HG03095 (cell line): ENCODE measurements at regions not wholly inside any gene's neighbourhood (a gene's known extent, or its start where the extent isn't known, plus 50 kb on each side); places are given as distances from the start of the nearest gene placed in this dataset.

ENCODE experiments used
- ATAC-seq: cut with Tn5 transposase; IDR thresholded peaks from one replicate; pipeline ENCODE4 v1.9.1; 2021; ENCODE audit warnings: moderate library complexity; ENCODE audit not compliant: unreplicated experiment

DNA sequence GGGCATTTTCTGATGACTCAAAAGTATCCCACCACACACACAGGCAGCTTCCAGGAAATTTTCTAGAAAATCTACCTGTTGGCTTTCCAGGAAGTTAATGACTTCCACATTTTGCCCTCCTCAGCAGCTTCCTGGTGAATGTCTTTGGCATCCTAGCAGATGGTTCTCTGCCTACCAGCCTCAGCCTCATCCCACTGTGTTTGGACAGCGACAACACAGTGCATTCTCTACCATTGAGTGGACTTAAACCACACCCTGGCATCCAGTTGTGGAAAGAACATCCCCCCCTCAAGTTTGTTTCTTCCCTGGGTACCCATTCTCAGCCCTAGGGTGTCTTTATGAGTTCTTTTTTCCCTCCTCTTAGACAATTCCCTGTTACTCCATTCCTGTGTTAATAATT, 50.8 kb upstream of the GADL1 start:
- ATAC-seq: no peak

DNA sequence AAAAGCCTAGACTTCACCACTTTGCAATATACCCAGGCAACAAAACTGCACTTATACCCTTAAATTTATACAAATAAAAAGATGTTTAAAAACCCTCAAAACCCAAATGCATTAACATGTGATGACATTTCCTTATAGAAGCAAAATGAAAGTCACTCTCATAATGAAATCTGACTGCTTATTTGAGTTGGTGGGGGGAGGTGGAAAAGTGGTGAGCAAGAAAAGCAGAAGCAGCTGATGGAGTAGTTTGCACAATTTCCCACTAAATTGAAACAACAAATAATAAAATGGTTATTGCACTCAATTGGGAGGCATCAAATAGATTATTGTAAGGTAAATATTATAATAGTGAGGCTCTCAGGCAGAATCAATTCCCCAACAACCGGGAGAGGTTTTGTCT, 54.0 kb upstream of the GADL1 start:
- ATAC-seq: no peak

DNA sequence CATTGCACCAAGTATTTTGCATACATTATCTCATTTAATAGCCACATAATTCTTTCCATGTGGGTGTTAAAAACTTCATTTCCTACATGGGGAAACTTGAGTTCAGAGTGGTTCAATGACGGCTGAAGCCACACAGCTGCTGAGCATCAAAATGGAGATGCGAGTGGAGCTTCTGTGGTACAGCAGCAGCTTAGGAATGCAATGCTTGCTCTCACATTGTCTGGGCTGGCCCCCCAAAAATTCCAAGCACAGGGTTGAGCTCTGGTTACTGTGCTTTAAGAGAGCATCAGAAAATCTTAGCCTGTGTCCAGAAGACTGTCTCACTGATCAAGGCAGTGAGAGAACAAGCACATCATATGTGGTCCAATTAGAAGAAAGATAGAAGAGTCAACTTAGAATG, 57.4 kb upstream of the GADL1 start:
- no peak for ATAC-seq

DNA sequence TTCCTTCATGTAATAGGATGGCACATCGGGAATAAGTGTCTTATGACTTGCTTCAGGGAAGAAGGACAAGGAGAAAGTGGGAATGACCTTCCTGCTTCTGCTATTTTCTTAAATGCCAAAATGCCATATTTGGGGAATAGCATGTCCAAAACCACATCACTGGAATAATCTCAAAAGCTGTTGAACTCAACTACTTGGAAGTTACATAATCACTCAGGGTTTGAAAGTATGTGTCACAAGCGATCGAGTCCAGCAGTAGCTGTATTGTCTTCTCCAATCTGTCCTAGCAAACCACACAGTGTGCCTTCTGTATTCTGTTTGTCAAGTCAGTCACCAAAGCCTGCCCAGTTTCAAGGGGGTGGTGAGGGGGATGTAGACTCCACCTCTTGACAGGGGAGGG, 58.3 kb upstream of the GADL1 start:
- no peak for ATAC-seq

DNA sequence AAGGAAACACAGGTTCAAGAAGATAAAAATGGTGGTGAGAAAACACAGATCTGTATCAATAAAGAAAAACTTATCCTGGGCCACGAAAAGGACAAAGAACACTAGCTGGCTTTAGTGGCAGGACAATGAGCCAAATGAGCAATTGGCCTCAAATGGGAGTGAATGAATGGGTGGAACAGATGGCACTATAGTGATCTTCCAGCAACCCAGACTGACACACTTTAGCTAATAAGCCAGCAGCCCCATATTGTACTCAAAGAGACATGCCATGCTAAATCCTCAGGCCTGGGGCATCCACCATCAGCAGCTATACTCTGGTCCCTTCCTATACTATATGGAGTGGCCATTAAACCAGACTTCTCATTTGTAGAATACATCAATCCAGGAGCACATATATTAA, 60.0 kb upstream of the GADL1 start:
- ATAC-seq: no peak

DNA sequence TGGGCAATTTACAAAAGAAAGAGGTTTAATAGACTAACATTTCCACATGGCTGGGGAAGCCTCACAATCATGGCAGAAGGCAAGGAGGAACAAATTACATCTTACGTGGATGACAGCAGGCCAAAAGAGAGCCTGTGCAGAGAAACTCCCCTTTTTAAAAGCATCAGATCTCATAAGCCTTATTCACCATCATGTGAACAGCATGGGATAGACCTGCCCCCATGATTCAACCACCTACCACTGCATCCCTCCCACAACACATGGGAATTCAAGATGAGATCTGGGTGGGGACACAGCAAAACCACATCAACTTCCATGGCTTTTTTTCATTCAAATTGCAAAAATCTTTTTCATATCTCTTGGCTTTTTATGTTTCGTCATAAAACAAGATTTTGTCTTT, 67.6 kb upstream of the GADL1 start:
- ATAC-seq: no peak

DNA sequence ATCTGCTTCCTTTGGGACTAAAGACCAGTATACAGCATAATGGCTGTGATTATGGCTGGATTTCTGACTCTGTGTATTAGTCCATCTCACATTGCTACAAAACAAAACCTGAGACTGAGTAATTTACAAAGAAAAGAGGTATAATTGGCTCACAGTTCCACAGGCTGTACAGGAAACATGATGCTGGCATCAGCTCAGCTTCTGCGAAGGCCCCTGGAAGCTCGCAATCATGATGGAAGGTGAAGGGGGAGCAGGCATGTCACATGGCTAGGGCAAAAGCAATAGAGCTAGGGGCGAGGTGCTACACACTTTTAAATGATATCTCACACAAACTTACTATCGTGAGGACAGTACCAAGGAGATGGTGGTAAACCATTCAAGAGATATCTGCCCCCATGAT, 68.0 kb upstream of the GADL1 start:
- ATAC-seq: no peak

DNA sequence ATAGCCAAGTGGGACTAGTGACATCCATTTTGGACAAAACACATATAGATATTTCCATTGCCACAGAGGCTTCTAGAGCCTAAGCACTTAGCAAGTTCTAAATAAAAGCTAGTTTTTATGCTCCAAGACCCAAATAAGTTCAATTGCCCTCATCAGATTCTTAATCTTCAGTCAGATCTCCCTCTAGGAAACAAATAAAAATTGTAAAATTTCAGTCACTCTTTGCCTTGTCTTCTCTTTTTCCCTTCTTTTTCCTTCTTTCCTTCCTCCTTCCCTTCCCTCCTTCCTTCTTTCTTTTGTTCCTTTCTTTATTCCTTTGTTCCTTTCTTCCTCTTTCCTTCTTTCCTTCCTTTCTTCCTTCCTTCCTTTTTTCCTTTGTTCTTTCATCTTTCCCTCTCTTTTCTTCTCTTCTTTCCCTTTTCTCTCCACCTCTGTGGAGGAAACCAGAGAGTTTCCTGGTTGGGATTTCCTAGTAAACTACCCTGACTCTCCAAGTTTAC, 68.8 kb upstream of the GADL1 start:
- no peak for ATAC-seq

DNA sequence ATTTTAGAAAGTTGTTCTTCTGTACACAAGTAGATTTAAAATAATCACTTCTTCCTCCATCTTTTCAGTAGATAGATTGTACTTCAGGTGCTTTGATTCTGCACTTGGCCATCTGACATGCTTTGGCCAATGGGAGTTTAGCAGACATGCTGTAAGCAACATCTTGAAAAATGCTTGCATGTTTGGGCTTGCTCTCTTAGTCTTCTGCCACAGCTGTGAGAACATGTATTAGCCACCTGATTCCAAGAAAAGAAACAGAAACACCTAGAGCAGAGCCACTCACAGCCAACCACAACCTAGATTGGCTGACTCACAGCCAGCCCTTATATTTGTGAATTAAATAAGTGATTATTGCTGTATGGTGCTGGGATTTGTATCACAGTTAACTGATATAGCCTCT, 70.2 kb upstream of the GADL1 start:
- ATAC-seq: peak; percentile 90

DNA sequence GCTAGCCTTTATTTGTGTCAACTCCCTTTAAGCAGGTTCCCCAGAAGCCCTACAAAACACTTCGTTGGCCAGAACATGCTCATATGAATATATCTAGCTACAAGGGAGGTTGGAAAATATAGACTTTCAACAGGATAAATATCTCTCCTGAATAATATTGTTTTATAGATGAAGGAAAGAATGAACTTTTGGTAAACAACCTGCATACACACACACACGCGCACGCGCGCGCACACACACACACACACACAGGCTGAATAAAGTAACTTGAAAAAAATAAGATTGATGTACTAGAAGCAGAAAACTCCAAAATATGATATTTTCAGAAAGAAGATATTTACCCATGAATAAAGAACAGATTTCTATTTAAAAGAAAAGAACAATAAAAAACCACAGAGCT, 72.4 kb upstream of the GADL1 start:
- ATAC-seq: no peak

DNA sequence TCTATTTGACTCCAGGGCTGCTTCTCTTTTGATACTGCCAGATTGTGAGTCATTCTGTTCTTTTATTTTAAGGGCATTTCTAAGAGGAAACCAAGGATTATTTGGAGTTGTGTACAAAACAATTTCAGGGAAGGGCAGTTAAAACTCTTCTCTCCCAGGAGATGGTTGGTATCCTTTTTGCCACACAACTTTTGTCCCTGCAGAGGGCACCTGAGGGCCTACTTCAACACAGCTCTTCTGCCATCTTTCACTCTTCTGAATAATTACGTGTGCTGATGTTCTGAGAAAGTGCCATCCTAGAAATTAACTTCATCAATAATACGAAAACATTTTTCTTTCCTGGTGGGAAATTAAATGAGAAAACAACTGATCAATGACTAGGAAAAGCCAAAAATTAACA, 75.7 kb upstream of the GADL1 start:
- ATAC-seq: no peak

DNA sequence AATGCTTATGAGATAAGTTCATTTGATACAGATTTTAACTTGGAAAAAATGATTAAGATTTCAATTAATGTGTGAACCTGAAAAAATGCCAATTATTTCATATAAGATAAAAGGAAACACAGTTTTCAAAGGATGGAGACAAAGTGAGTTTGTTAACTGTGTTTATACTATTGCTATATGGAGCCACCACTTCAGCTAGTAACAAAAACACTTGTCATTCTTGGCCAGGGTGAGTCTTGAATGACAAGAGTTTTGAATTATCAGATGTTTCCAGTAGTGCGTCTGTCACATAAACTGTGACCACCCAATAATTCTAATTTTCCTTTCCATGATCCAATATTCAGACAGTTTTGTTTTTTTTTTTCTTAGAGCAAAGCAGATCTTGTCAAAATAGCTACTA, 78.0 kb upstream of the GADL1 start:
- ATAC-seq: no peak

DNA sequence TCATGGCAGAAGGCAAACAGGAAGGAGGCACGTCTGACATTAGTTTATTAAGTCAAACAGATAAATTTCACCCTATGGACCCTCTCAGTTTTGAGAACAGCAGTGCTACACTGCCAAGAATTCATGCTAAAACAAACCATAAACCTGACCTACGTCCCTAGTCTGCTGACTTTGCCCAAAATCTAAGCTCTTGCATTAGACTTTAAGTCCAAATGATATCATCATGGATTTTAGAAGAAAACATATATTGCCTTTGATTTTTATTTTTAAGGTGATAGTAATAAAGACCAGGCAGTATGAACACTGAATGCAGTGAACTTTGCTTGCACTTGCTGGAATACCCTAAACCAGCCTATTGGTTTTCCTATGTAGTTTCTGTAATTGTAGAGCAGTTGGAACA, 79.6 kb upstream of the GADL1 start:
- ATAC-seq: no peak

DNA sequence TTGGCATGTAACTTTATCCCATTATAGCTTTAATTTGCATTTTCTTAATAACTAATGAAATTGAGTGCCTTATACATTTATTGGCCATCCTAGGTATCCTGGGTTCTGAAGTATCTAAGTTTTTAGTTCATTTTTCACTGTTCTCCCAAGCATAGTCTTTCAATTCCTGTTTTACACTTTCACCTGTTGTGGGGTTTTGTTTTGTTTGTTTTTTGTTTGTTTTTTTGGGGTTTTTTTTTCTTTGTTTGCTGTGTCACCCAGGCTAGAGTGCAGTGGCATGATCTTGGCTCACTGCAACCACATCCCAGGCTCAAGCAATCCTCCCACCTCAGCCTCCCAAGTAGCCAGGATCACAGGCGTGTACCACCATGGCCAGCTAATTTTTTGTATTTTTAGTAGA, 83.1 kb upstream of the GADL1 start:
- no peak for ATAC-seq

DNA sequence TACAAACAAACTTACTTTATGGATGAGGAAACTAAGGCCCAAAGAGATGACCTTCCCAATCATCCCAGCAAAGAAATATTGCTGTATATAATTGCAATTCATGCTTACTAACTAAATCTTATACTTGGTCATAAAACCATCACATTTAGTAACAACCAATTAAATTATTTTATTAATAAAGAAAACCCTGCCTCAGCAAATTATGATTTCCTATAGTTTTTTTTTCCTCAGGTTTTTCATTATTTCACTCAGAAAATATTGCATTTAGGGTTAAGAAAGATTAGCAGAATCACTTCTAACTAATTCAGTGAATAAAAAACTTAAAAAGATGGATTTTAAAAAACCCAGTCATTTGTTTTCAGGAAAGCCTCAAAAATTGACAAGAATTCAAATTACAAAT, 86.5 kb upstream of the GADL1 start:
- ATAC-seq: no peak

DNA sequence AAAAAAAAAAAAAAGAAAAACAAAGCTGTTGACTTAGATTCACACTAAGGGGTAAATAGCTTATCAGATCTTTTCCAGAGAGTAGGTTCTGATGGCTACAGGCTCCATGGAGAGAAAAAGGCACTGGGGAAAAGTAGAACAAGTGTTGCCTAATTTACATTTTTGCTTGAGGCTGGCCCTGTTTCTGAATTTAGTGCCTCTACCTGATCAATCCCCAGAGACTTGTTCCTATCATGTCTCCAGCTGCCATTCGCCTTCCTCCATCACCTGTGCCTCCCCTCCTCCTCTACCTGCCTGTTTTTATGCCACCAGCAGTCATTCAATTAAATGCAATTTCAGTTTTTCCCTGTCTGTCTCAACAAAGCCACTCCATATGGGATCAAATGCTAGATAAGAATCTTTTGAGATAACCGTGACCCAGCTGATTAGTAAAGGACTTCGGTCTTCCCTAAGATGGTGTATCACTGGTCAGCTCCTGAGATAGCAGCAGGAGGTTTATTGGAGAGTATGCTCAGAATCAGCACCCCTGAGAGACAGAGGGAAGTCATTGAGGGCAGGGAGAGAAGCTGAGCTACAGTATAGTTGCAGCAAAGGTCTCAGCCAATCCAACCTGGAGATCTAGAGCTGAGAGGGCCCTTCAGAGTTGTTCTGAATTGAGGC, 88.1 kb upstream of the GADL1 start:
- no peak for ATAC-seq

DNA sequence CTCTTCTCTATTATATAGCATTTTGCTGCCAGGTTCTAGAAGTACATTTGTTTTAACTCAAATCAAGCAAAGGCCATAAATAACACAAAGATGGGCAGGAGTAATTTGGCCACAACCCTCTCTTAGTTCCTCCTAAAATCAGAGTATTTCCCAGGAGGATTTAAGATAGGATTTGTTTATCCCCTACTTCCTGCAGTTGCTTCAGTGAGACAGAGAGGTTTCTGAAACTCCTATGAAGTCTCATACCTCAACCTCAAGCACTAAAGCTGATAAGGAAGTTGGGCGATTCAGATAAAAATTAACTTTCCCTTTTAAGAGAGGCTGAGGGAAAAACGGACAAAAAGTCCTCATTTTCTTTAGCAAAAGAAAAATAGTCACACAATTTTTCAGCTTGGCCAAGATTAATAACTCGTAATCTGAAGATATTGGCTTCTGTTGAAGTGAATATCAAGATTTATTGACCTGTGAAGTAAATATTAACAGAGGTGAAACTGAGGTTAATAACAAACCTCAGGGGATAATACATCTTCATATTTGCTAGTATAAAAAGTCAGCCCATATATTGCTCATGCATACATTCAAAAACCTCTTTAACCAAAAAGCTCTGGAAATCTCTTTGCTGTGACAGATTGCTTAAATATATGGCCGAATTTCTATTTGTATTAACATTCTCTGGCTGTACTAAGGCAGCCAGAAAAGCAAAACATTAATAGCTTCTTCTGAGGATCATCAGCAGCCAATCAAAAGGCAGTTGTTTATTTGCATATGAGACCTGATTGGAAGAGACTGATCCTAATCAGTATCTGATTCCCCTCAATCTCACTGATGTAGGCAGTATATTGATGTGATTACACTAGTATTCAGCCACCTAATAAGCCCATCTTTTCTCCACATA, 90.6 kb upstream of the GADL1 start:
- peak; percentile 70 for ATAC-seq

DNA sequence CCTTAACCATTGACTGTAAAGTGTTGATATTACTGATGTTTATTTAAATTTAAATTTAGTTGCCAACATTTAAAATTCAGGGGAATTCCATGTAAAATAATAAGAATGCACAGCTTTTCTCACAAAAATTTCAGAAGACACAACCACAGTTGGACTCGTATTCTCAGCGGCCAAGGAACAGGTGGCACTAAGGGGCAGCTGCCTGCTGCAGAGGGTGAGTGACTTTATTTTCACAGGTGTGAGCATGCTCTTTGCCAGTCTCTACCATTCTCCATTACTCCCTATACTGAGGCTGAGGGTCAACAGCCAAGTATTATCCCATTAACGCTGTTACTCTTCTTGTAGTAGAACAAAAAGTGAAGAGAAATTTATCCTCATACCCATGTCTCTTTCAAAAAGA, 92.1 kb upstream of the GADL1 start:
- no peak for ATAC-seq

DNA sequence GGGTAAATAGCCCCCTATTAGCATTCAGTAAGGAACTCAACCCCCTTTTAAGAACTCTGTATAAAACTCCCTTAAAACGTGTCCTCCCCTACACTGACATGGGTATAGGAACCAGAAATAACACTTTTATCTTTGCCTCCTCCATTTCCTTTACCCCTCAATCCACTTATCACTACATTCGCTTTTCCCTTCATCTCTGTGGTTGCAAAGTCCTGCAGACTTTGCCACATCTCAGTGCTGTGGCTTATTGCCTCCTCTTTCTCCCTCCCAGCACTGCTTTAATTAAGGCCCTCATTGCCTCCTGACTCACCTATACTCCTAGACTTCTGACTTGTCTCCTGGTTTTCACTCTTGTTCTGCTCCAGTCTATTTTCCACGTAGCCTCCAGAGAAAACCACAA, 94.3 kb upstream of the GADL1 start:
- no peak for ATAC-seq

DNA sequence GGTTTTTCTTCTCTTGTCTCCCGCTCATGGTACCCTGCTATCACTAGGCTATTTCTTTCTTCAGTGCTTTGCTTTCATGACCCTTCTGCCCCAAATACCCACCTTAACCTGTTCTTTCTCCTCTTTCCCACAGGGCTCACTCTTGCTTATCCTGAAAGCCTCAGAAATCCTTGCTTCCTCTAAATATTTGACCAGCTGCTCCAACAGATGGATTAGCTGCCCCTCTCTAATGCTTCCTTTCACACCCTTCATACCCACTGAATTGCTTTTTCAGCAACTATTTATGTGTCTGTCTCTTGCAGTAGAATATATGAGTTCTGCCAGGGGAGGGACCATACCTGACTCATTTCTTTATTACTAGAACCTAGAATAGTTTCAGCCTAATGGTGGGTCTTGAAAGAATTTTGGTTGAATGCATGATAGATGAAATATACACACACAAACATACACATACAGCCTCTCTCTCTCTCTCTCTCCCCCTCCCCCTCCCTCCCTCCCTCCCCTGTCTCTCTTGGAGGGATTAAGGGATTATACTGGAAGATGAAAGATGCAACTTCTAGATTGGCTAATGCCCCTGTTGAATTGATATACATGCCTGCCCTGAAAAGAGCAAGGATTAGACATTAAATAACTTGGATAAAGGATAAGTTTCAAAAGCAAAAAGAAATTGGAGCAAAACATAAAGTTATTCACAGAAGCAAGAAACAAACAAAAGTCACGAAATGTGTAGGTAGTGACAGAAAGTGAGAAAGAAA, 95.0 kb upstream of the GADL1 start:
- no peak for ATAC-seq

DNA sequence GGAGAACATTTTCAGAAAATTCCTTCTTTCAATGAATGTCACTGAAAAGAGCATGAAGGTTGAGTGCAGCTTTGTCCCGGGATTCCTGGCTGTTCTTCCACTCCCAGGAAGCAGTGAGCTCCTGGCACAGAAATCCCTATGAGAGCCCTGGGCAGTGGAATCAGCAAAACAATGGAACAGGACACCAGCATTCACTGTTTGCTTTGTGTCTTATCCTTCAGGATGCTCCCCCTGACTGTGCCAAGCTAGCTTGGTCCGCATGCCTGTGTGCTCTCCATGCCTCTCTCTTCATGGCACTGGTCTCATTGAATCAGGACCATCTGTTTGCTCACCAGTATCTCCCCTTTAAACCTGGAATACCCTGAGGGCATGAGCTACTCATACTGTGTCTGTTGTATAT, 102.0 kb upstream of the GADL1 start:
- no peak for ATAC-seq

DNA sequence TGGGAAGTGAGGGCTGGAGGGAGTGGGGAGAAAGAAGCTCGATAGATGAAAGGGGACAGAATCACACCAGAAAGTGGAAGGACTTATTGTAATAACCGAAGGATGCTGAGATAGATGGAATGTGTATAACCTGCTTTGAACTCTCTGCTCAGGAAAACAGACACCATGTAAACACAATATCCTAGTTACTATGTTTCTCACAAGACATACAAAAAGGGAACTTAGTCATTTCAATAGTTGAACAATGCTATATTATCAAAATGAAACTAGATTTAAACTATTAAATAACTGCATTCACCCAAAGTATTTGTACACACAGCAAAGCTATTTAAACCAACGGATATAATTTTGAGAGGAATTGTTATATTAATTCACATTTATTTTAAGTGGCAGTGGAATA, 108.3 kb upstream of the GADL1 start:
- ATAC-seq: no peak
